Thymus (tissue), 11 donors: ENCODE measurements at regions not wholly inside any gene's neighbourhood (a gene's known extent, or its start where the extent isn't known, plus 50 kb on each side); places are given as distances from the start of the nearest gene placed in this dataset.

ENCODE experiments used
- DNase-seq, 9 donors: peaks; one replicate each; pipeline ENCODE4 v3.0.0-alpha.2; 2013; ENCODE audit warnings: low spot score in 9 of 9, low read depth in 6 of 9, missing footprints in 1 of 9
- H3K27ac ChIP-seq, 2 donors: one replicate each; pipeline ENCODE4 v1.5.1; 2013; ENCODE audit warnings: control low read depth in 1 of 2, low read depth in 1 of 2, low read length in 1 of 2, mild to moderate bottlenecking in 1 of 2, moderate library complexity in 1 of 2
- H3K27me3 ChIP-seq, 2 donors: one replicate each; pipeline ENCODE4 v1.5.1; 2013; ENCODE audit warnings: low read length in 1 of 2; ENCODE audit not compliant: control insufficient read depth in 2 of 2, insufficient read depth in 1 of 2
- H3K36me3 ChIP-seq, 2 donors: one replicate each; pipeline ENCODE4 v1.5.1; 2013; ENCODE audit warnings: low read length in 1 of 2, mild to moderate bottlenecking in 1 of 2, moderate library complexity in 1 of 2; ENCODE audit not compliant: control insufficient read depth in 2 of 2, insufficient read depth in 2 of 2
- H3K4me1 ChIP-seq, 2 donors: one replicate each; pipeline ENCODE4 v1.5.1; 2013; ENCODE audit warnings: low read length in 2 of 2; ENCODE audit not compliant: control insufficient read depth in 2 of 2, insufficient read depth in 2 of 2
- H3K4me3 ChIP-seq, 2 donors: one replicate each; pipeline ENCODE4 v1.5.1; 2013; ENCODE audit warnings: low read length in 2 of 2, control low read depth in 1 of 2, mild to moderate bottlenecking in 1 of 2
- H3K9me3 ChIP-seq, 2 donors: one replicate each; pipeline ENCODE4 v1.5.1; 2013; ENCODE audit warnings: low read length in 1 of 2, mild to moderate bottlenecking in 1 of 2; ENCODE audit not compliant: control insufficient read depth in 2 of 2, insufficient read depth in 1 of 2
- WGBS: extraction: QIAGEN DNeasy Blood & Tissue Kit; methylation state at CpG from one replicate; pipeline ENCODE4 v1.1.7; 2013; 5-methylcytosine and 5-hydroxymethylcytosine counted together
- donor health status: healthy.

GRCh38 chr16:6527646-6528045 is 805.0 kb upstream of the RBFOX1 start:
- Histone ChIP-seq H3K4me3 (no peak overlapping the region), H3K27ac (no peak overlapping the region), H3K36me3 (no peaks in the 10 kb centered on the region), H3K27me3 (no peaks in the 10 kb centered on the region), H3K4me1 (no peaks in the 10 kb centered on the region), H3K9me3 (no peaks in the 10 kb centered on the region)
- 81% methylated on average over 7 of the region's 7 CpGs for WGBS
- DNase-seq = no peak

- Histone ChIP-seq H3K36me3 (no peaks in the 10 kb centered on the region), H3K27me3 (no peaks in the 10 kb centered on the region), H3K9me3 (no peaks in the 10 kb centered on the region), H3K4me1 (no peaks in the 10 kb centered on the region), H3K27ac (no peak overlapping the region), H3K4me3 (no peak overlapping the region)
- WGBS = 63% methylated on average over 1 of the region's 1 CpG
- no peak for DNase-seq
Observed at GRCh38 chr16:6524501-6524900, 808.1 kb upstream of the RBFOX1 start.

- Histone ChIP-seq H3K9me3 (no peaks in the 10 kb centered on the region), H3K4me1 (no peaks in the 10 kb centered on the region), H3K36me3 (no peaks in the 10 kb centered on the region), H3K27me3 (no peaks in the 10 kb centered on the region), H3K27ac (no peak overlapping the region), H3K4me3 (no peak overlapping the region)
- 70% methylated on average over 9 of the region's 9 CpGs for WGBS
- no peak for DNase-seq
Observed at GRCh38 chr16:6517020-6517720, 815.5 kb upstream of the RBFOX1 start.

GRCh38 chr16:6512512-6512911 is 820.1 kb upstream of the RBFOX1 start:
- Histone ChIP-seq H3K36me3 (no peaks in the 10 kb centered on the region), H3K9me3 (no peaks in the 10 kb centered on the region), H3K27me3 (no peaks in the 10 kb centered on the region), H3K4me1 (no peaks in the 10 kb centered on the region), H3K4me3 (no peak overlapping the region), H3K27ac (no peak overlapping the region)
- WGBS = 90% methylated on average over 2 of the region's 2 CpGs
- DNase-seq = no peak

GRCh38 chr16:6510261-6510660 is 822.4 kb upstream of the RBFOX1 start:
- WGBS = 91% methylated on average over 7 of the region's 7 CpGs
- H3K9me3 ChIP-seq = no peaks in the 10 kb centered on the region

GRCh38 chr16:6499413-6499812 is 833.2 kb upstream of the RBFOX1 start:
- no peak for DNase-seq
- 57% methylated on average over 2 of the region's 2 CpGs for WGBS
- no peaks in the 10 kb centered on the region for H3K4me1 ChIP-seq

More at GRCh38 chr16:6510261-6510660, 822.4 kb upstream of the RBFOX1 start:
- no peaks in the 10 kb centered on the region for H3K27me3 ChIP-seq
- DNase-seq = no peak
- H3K36me3 ChIP-seq = no peaks in the 10 kb centered on the region
- no peak overlapping the region for H3K27ac ChIP-seq
- no peak overlapping the region for H3K4me3 ChIP-seq
- no peaks in the 10 kb centered on the region for H3K4me1 ChIP-seq

GRCh38 chr16:6498858-6499257 is 833.8 kb upstream of the RBFOX1 start:
- Histone ChIP-seq H3K4me3 (no peak overlapping the region), H3K27ac (no peak overlapping the region), H3K27me3 (no peaks in the 10 kb centered on the region), H3K9me3 (no peaks in the 10 kb centered on the region), H3K36me3 (no peaks in the 10 kb centered on the region), H3K4me1 (no peaks in the 10 kb centered on the region)
- no peak for DNase-seq
- 88% methylated on average over 4 of the region's 4 CpGs for WGBS

More at GRCh38 chr16:6499413-6499812, 833.2 kb upstream of the RBFOX1 start:
- Histone ChIP-seq H3K27ac (no peak overlapping the region), H3K4me3 (no peak overlapping the region), H3K36me3 (no peaks in the 10 kb centered on the region), H3K9me3 (no peaks in the 10 kb centered on the region), H3K27me3 (no peaks in the 10 kb centered on the region)

- no peak for DNase-seq
- no peaks in the 10 kb centered on the region for H3K4me1 ChIP-seq
- no peak overlapping the region for H3K4me3 ChIP-seq
- H3K9me3 ChIP-seq = no peaks in the 10 kb centered on the region
- H3K36me3 ChIP-seq = no peaks in the 10 kb centered on the region
- 86% methylated on average over 2 of the region's 2 CpGs for WGBS
- H3K27me3 ChIP-seq = no peaks in the 10 kb centered on the region
- no peak overlapping the region for H3K27ac ChIP-seq
Observed at GRCh38 chr16:6496996-6497395, 835.6 kb upstream of the RBFOX1 start.

GRCh38 chr16:6495486-6496210 is 837.0 kb upstream of the RBFOX1 start:
- Histone ChIP-seq H3K4me3 (no peak overlapping the region), H3K27ac (no peak overlapping the region), H3K9me3 (no peaks in the 10 kb centered on the region), H3K36me3 (no peaks in the 10 kb centered on the region), H3K4me1 (no peaks in the 10 kb centered on the region), H3K27me3 (no peaks in the 10 kb centered on the region)
- DNase-seq = no peak
- WGBS = 83% methylated on average over 7 of the region's 7 CpGs
